Liver (tissue), 8 donors: ENCODE measurements at regions not wholly inside any gene's neighbourhood (a gene's known extent, or its start where the extent isn't known, plus 50 kb on each side); places are given as distances from the start of the nearest gene placed in this dataset.
A peak's percentile ranks its signal among the peaks of the same experiment; 100 is the strongest.

ENCODE experiments used
- DNase-seq: peaks from one replicate; pipeline ENCODE4 v3.0.0-alpha.2; 2017; ENCODE audit warnings: low spot score
- H3K27ac ChIP-seq, 2 donors: one replicate each; pipeline ENCODE4 v1.7.0; 2013; ENCODE audit warnings: inconsistent platforms in 2 of 2, low read length in 2 of 2, control low read depth in 1 of 2, low read depth in 1 of 2, mild to moderate bottlenecking in 1 of 2
- H3K27me3 ChIP-seq, 4 donors: one replicate each; pipeline versions ENCODE4 v1.6.1 to v1.7.0; 2013; ENCODE audit warnings: low read length in 3 of 4, inconsistent platforms in 1 of 4, mild to moderate bottlenecking in 1 of 4, moderate library complexity in 1 of 4; ENCODE audit not compliant: control insufficient read depth in 4 of 4, insufficient read depth in 4 of 4
- H3K36me3 ChIP-seq, 4 donors: one replicate each; pipeline versions ENCODE4 v1.6.1 to v1.7.0; 2013; ENCODE audit warnings: low read length in 3 of 4, mild to moderate bottlenecking in 3 of 4, low read depth in 1 of 4, moderate library complexity in 1 of 4; ENCODE audit not compliant: control insufficient read depth in 4 of 4, insufficient read depth in 3 of 4
- H3K4me1 ChIP-seq, 4 donors: one replicate each; pipeline versions ENCODE4 v1.6.1 to v1.7.0; 2013; ENCODE audit warnings: low read length in 3 of 4, mild to moderate bottlenecking in 3 of 4, moderate library complexity in 1 of 4; ENCODE audit not compliant: control insufficient read depth in 4 of 4, insufficient read depth in 4 of 4
- H3K4me3 ChIP-seq, 3 donors: one replicate each; pipeline versions ENCODE4 v1.6.1 to v1.7.0; 2013; ENCODE audit warnings: low read length in 3 of 3, control low read depth in 1 of 3, low read depth in 1 of 3, mild to moderate bottlenecking in 1 of 3
- H3K9ac ChIP-seq, 2 donors: one replicate each; pipeline ENCODE4 v1.7.0; 2013; ENCODE audit warnings: low read length in 2 of 2, mild to moderate bottlenecking in 2 of 2, moderate library complexity in 2 of 2, control low read depth in 1 of 2, low read depth in 1 of 2
- H3K9me3 ChIP-seq, 4 donors: one replicate each; pipeline versions ENCODE4 v1.6.1 to v1.7.0; 2013; ENCODE audit warnings: low read length in 3 of 4; ENCODE audit not compliant: control insufficient read depth in 4 of 4
- ATF3 ChIP-seq: IDR thresholded peaks from 2 replicates; pipeline ENCODE4 v1.6.1; 2016; ENCODE audit warnings: antibody characterized with exemption
- CTCF ChIP-seq: fragments of 150-350 bp; IDR thresholded peaks from 2 replicates; pipeline ENCODE4 v1.5.1; 2017; ENCODE audit warnings: improper control_type of control experiment, low read depth, low read length; ENCODE audit not compliant: missing input control
- EGR1 ChIP-seq, 2 donors: IDR thresholded peaks; 2 replicates each; pipeline ENCODE4 v1.6.1; 2016 to 2018; ENCODE audit warnings: antibody characterized with exemption in 2 of 2, low read depth in 2 of 2
- FOXA2 ChIP-seq: IDR thresholded peaks from 2 replicates; pipeline ENCODE4 v1.6.1; 2016; ENCODE audit warnings: antibody characterized with exemption
- MAX ChIP-seq: IDR thresholded peaks from 2 replicates; pipeline ENCODE4 v1.6.1; 2016; ENCODE audit warnings: antibody characterized with exemption
- RAD21 ChIP-seq, 2 donors: IDR thresholded peaks; 2 replicates each; pipeline ENCODE4 v1.6.1; 2016; ENCODE audit warnings: antibody characterized with exemption in 2 of 2, mild to moderate bottlenecking in 2 of 2
- REST ChIP-seq: IDR thresholded peaks from 2 replicates; pipeline ENCODE4 v1.6.1; 2016; ENCODE audit warnings: antibody characterized with exemption, mild to moderate bottlenecking
- SP1 ChIP-seq: IDR thresholded peaks from 2 replicates; pipeline ENCODE4 v1.6.1; 2018; ENCODE audit warnings: antibody characterized with exemption, mild to moderate bottlenecking
- YY1 ChIP-seq: IDR thresholded peaks from 2 replicates; pipeline ENCODE4 v1.6.1; 2016; ENCODE audit warnings: antibody characterized with exemption, mild to moderate bottlenecking
- ZBTB33 ChIP-seq: IDR thresholded peaks from 2 replicates; pipeline ENCODE4 v1.6.1; 2016; ENCODE audit warnings: antibody characterized with exemption
- WGBS: extraction: QIAGEN DNeasy Blood & Tissue Kit; methylation state at CpG from one replicate; pipeline ENCODE4 v1.1.7; 2013; 5-methylcytosine and 5-hydroxymethylcytosine counted together
- donor health status: healthy.
- donor health status: healthy.
- donor health status: healthy.
- donor health status: healthy.
- donor health status: healthy.

- 91% methylated on average over 1 of the region's 1 CpG for WGBS
- H3K9me3 ChIP-seq: no peaks in the 10 kb centered on the region
- no peaks in the 10 kb centered on the region for H3K36me3 ChIP-seq
These were observed 111.1 kb upstream of the FMR1 start for GRCh38 chrX:147800663-147801062.

GRCh38 chrX:147803948-147804347, 107.8 kb upstream of the FMR1 start:
- Histone ChIP-seq H3K27me3 (peaks cover 0 to 4% (median 0%) of the 10 kb centered on the region in 4 donors), H3K36me3 (no peaks in the 10 kb centered on the region), H3K9ac (no peak overlapping the region), H3K9me3 (no peaks in the 10 kb centered on the region), H3K27ac (no peak overlapping the region), H3K4me1 (no peaks in the 10 kb centered on the region), H3K4me3 (no peak overlapping the region)
- WGBS: 10% methylated on average over 2 of the region's 2 CpGs
- no peak for DNase-seq
- peak; percentile 69 to 79 for TF ChIP-seq RAD21 (IDR thresholded peaks at IDR 0.05)
- no peak for TF ChIP-seq FOXA2
- TF ChIP-seq CTCF: peak; percentile 34

More at GRCh38 chrX:147800663-147801062, 111.1 kb upstream of the FMR1 start:
- no peak overlapping the region for H3K4me3 ChIP-seq
- no peak for TF ChIP-seq EGR1 (IDR thresholded peaks at IDR 0.05; ENCODE audit: low read depth in 2 of 2)
- TF ChIP-seq RAD21 (IDR thresholded peaks at IDR 0.05): no peak
- no peak for TF ChIP-seq ATF3
- TF ChIP-seq SP1: no peak
- no peak for TF ChIP-seq REST
- TF ChIP-seq MAX: no peak
- no peak for TF ChIP-seq ZBTB33
- no peak for TF ChIP-seq YY1
- no peak overlapping the region for H3K27ac ChIP-seq
- no peaks in the 10 kb centered on the region for H3K4me1 ChIP-seq
- DNase-seq: no peak
- no peak overlapping the region for H3K9ac ChIP-seq
- H3K27me3 ChIP-seq: no peaks in the 10 kb centered on the region
